Upper lobe of right lung (tissue), 1 donor: ENCODE measurements at regions not wholly inside any gene's neighbourhood (a gene's known extent, or its start where the extent isn't known, plus 50 kb on each side); places are given as distances from the start of the nearest gene placed in this dataset.

Experiments
- ATAC-seq: fragments of 200-7000 bp; cut with Tn5 transposase; one replicate; pipeline ENCODE4 v1.9.1; 2020; ENCODE audit warnings: mild to moderate bottlenecking, moderate library complexity
- DNase-seq: peaks from one replicate; pipeline ENCODE4 v3.0.0-alpha.2; 2020
- H3K27ac ChIP-seq: fragments of 200-600 bp; one replicate; pipeline ENCODE4 v1.8.0; 2022
- H3K27me3 ChIP-seq: fragments of 200-600 bp; one replicate; pipeline ENCODE4 v1.8.0; 2022; ENCODE audit warnings: mild to moderate bottlenecking
- H3K36me3 ChIP-seq: fragments of 200-600 bp; one replicate; pipeline ENCODE4 v1.8.0; 2022
- H3K4me1 ChIP-seq: fragments of 200-600 bp; one replicate; pipeline ENCODE4 v1.8.0; 2022
- H3K4me3 ChIP-seq: fragments of 200-600 bp; one replicate; pipeline ENCODE4 v1.8.0; 2022; ENCODE audit warnings: mild to moderate bottlenecking
- H3K9me3 ChIP-seq: fragments of 200-600 bp; one replicate; pipeline ENCODE4 v1.8.0; 2022
- CTCF ChIP-seq: fragments of 200-600 bp; IDR thresholded peaks from one replicate; pipeline ENCODE4 v1.8.0; 2022; ENCODE audit warnings: antibody characterized with exemption
- intact Hi-C: fragments of 100-400 bp; cut with DNase I; formaldehyde crosslinking; loops from one replicate; pipeline ENCODE4 v1.11.0; 2022
- donor health status: DM: no; HTN: yes; CAD: no; lungs with severe emphysema.

- no peak for ATAC-seq
Measured at GRCh38 chrX:42603016-42603415, 174.9 kb downstream of the PPP1R2C start.

GRCh38 chrX:42602566-42602965 lies 175.4 kb downstream of the PPP1R2C start:
- Histone ChIP-seq H3K36me3 (no peaks in the 10 kb centered on the region), H3K4me3 (no peak overlapping the region), H3K27me3 (no peaks in the 10 kb centered on the region), H3K9me3 (no peaks in the 10 kb centered on the region), H3K4me1 (no peaks in the 10 kb centered on the region), H3K27ac (no peak overlapping the region)
- no peak for TF ChIP-seq CTCF
- DNase-seq (no peak), ATAC-seq (no peak)
- intact Hi-C loops: no loop called here

More at GRCh38 chrX:42603016-42603415, 174.9 kb downstream of the PPP1R2C start:
- TF ChIP-seq CTCF: no peak
- Histone ChIP-seq H3K27ac (no peak overlapping the region), H3K9me3 (no peaks in the 10 kb centered on the region), H3K4me1 (no peaks in the 10 kb centered on the region), H3K27me3 (no peaks in the 10 kb centered on the region), H3K36me3 (no peaks in the 10 kb centered on the region), H3K4me3 (no peak overlapping the region)
- no peak for DNase-seq
- intact Hi-C loops: no loop called here

DNA sequence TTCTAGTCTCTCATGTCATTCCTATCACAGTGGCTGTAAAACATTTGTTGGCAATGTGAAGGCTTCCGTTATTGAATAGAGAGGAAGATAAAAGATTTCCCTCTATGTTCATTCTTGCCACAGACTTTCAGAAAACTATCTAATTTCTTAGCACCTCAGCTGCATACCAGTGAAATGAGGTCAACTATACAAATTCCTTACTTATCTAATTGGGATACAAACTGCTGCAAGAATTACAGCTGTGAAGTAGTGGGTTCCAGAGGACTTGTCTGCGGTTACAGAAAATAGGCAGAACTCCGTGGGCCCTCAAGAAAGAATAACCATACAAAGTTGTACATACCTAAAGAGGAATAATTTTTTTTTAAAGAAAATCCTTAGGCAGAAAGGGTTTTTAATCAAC lies 175.8 kb downstream of the PPP1R2C start:
- ATAC-seq (no peak), DNase-seq (no peak)
- no peaks in the 10 kb centered on the region for H3K27me3 ChIP-seq
- no peak overlapping the region for H3K4me3 ChIP-seq
- H3K9me3 ChIP-seq: no peaks in the 10 kb centered on the region
- H3K4me1 ChIP-seq: no peaks in the 10 kb centered on the region
- no peak for TF ChIP-seq CTCF
- intact Hi-C loops: no loop called here
- no peaks in the 10 kb centered on the region for H3K36me3 ChIP-seq
- H3K27ac ChIP-seq: no peak overlapping the region

DNA sequence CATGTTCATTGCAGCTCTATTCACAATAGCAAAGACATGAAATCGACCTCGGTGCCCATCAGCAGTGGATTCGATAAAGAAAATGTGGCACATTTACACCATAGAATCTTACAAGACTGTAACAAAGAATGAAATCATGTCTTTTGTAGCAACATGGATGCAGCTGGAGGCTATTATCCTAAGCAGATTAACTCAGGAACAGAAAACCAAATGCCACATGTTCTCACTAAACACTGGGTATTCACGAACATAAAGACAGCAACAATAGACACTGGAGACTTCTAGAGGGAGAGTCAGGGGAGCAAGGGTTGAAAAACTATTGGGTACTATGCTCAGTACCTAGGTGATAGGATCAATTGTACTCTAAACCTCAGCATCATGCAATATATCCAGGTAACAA lies 180.5 kb downstream of the PPP1R2C start:
- H3K27me3 ChIP-seq: no peaks in the 10 kb centered on the region
- H3K36me3 ChIP-seq: no peaks in the 10 kb centered on the region
- no peaks in the 10 kb centered on the region for H3K4me1 ChIP-seq
- H3K9me3 ChIP-seq: no peaks in the 10 kb centered on the region
- no peak overlapping the region for H3K27ac ChIP-seq
- no peak for TF ChIP-seq CTCF
- intact Hi-C loops: no loop called here
- no peak overlapping the region for H3K4me3 ChIP-seq
- ATAC-seq (no peak), DNase-seq (no peak)

GRCh38 chrX:42585842-42586621 lies 191.9 kb downstream of the PPP1R2C start:
- ATAC-seq (no peak), DNase-seq (no peak)
- no peaks in the 10 kb centered on the region for H3K36me3 ChIP-seq
- no peaks in the 10 kb centered on the region for H3K27me3 ChIP-seq
- no peak for TF ChIP-seq CTCF
- H3K4me3 ChIP-seq: no peak overlapping the region
- intact Hi-C loops: no loop called here
- no peak overlapping the region for H3K27ac ChIP-seq
- H3K9me3 ChIP-seq: no peaks in the 10 kb centered on the region
- no peaks in the 10 kb centered on the region for H3K4me1 ChIP-seq
